ENCODE measurements at regions not wholly inside any gene's neighbourhood (a gene's known extent, or its start where the extent isn't known, plus 50 kb on each side); places are given as distances from the start of the nearest gene placed in this dataset.

- WGBS, 2 donors = 47 to 48% methylated on average over 7 of the region's 7 CpGs
- no peak overlapping the region for H3K27ac ChIP-seq
- TF ChIP-seq POLR2A (IDR thresholded peaks at IDR 0.05) (no peak), EP300 (IDR thresholded peaks at IDR 0.05) (no peak), CTCF (IDR thresholded peaks at IDR 0.05) (no peak)
These were observed 364.8 kb downstream of the PDGFC start for GRCh38 chr4:156606554-156607477.

GRCh38 chr4:156598138-156598681 lies 373.4 kb downstream of the PDGFC start:
- WGBS, 2 donors = 27 to 30% methylated on average over 6 of the region's 6 CpGs
- H3K4me1 ChIP-seq = peaks cover 0 to 17% (median 6%) of the 10 kb centered on the region in 4 donors
- no peak overlapping the region for H3K4me3 ChIP-seq
- H3K27ac ChIP-seq = no peak overlapping the region
- H3K9me3 ChIP-seq = no peaks in the 10 kb centered on the region
- no peak for TF ChIP-seq POLR2A (IDR thresholded peaks at IDR 0.05)
- TF ChIP-seq CTCF (IDR thresholded peaks at IDR 0.05) = no peak
- TF ChIP-seq EP300 (IDR thresholded peaks at IDR 0.05) = no peak
- no peaks in the 10 kb centered on the region for H3K36me3 ChIP-seq
- H3K27me3 ChIP-seq = no peaks in the 10 kb centered on the region
- DNase-seq (ENCODE audit: low spot score in 2 of 2) = no peak

More at GRCh38 chr4:156606554-156607477, 364.8 kb downstream of the PDGFC start:
- H3K4me1 ChIP-seq = peaks cover 0 to 4% (median 2%) of the 10 kb centered on the region in 4 donors
- DNase-seq (ENCODE audit: low spot score in 2 of 2) = no peak
- H3K27me3 ChIP-seq = no peaks in the 10 kb centered on the region
- H3K9me3 ChIP-seq = no peaks in the 10 kb centered on the region
- no peak overlapping the region for H3K4me3 ChIP-seq
- H3K36me3 ChIP-seq = no peaks in the 10 kb centered on the region

GRCh38 chr4:156596706-156597329 lies 374.8 kb downstream of the PDGFC start:
- H3K4me3 ChIP-seq = no peak overlapping the region
- peaks cover 0 to 17% (median 6%) of the 10 kb centered on the region in 4 donors for H3K4me1 ChIP-seq
- no peaks in the 10 kb centered on the region for H3K36me3 ChIP-seq
- TF ChIP-seq POLR2A (IDR thresholded peaks at IDR 0.05) = no peak
- TF ChIP-seq EP300 (IDR thresholded peaks at IDR 0.05) = no peak
- no peak for DNase-seq (ENCODE audit: low spot score in 2 of 2)
- H3K27me3 ChIP-seq = no peaks in the 10 kb centered on the region
- WGBS, 2 donors = 69 to 76% methylated on average over 4 of the region's 4 CpGs
- no peak overlapping the region for H3K27ac ChIP-seq
- no peaks in the 10 kb centered on the region for H3K9me3 ChIP-seq

- 66 to 71% methylated on average over 2 of the region's 2 CpGs for WGBS, 2 donors
- no peak for DNase-seq (ENCODE audit: low spot score in 2 of 2)
- Histone ChIP-seq H3K4me1 (peaks cover 0 to 17% (median 6%) of the 10 kb centered on the region in 4 donors), H3K27me3 (no peaks in the 10 kb centered on the region), H3K36me3 (no peaks in the 10 kb centered on the region), H3K27ac (no peak overlapping the region), H3K9me3 (no peaks in the 10 kb centered on the region), H3K4me3 (no peak overlapping the region)
- no peak for TF ChIP-seq POLR2A (IDR thresholded peaks at IDR 0.05)
- no peak for TF ChIP-seq CTCF (IDR thresholded peaks at IDR 0.05)
- no peak for TF ChIP-seq EP300 (IDR thresholded peaks at IDR 0.05)
These were observed 375.6 kb downstream of the PDGFC start for GRCh38 chr4:156596026-156596425.

GRCh38 chr4:156595041-156595440 lies 376.6 kb downstream of the PDGFC start:
- WGBS, 2 donors = 45 to 49% methylated on average over 1 of the region's 1 CpG

More at GRCh38 chr4:156595041-156595440, 376.6 kb downstream of the PDGFC start:
- TF ChIP-seq POLR2A (IDR thresholded peaks at IDR 0.05) = no peak
- no peak for TF ChIP-seq CTCF (IDR thresholded peaks at IDR 0.05)
- no peak for TF ChIP-seq EP300 (IDR thresholded peaks at IDR 0.05)
- peaks cover 0 to 17% (median 6%) of the 10 kb centered on the region in 4 donors for H3K4me1 ChIP-seq
- no peaks in the 10 kb centered on the region for H3K36me3 ChIP-seq
- no peaks in the 10 kb centered on the region for H3K9me3 ChIP-seq
- no peaks in the 10 kb centered on the region for H3K27me3 ChIP-seq
- H3K27ac ChIP-seq = no peak overlapping the region
- no peak for DNase-seq (ENCODE audit: low spot score in 2 of 2)
- no peak overlapping the region for H3K4me3 ChIP-seq
